GM23338 (cell line): ENCODE measurements at regions not wholly inside any gene's neighbourhood (a gene's known extent, or its start where the extent isn't known, plus 50 kb on each side); places are given as distances from the start of the nearest gene placed in this dataset.

ENCODE experiments used
- ATAC-seq: fragments of 200-7000 bp; cut with Tn5 transposase; 3 replicates; pipeline ENCODE4 v1.9.1; 2020
- DNase-seq: peaks from one replicate; pipeline ENCODE4 v3.0.0-alpha.2; 2015; ENCODE audit warnings: low spot score
- H2AFZ ChIP-seq: fragments of 200-600 bp; sonication (generic); 2 replicates; pipeline ENCODE4 v1.8.0; 2016; ENCODE audit warnings: antibody characterized with exemption, mild to moderate bottlenecking, moderate library complexity
- H3F3A ChIP-seq: fragments of 200-600 bp; sonication (generic); replicated peaks from 2 replicates; pipeline ENCODE4 v1.8.0; 2017; ENCODE audit warnings: antibody characterized with exemption, mixed run types, low read depth
- H3K27ac ChIP-seq: fragments of 200-600 bp; sonication (generic); 2 replicates; pipeline ENCODE4 v1.6.1; 2016; ENCODE audit warnings: low read depth
- H3K27me3 ChIP-seq: fragments of 200-600 bp; sonication (generic); 2 replicates; pipeline ENCODE4 v1.8.0; 2016; ENCODE audit warnings: mild to moderate bottlenecking, mixed run types, moderate library complexity; ENCODE audit not compliant: insufficient read depth
- H3K36me3 ChIP-seq: fragments of 200-600 bp; sonication (generic); 2 replicates; pipeline ENCODE4 v1.8.0; 2016; ENCODE audit warnings: mild to moderate bottlenecking; ENCODE audit not compliant: insufficient read depth
- H3K4me1 ChIP-seq: fragments of 200-600 bp; sonication (generic); 2 replicates; pipeline ENCODE4 v1.8.0; 2016; ENCODE audit warnings: mild to moderate bottlenecking, moderate library complexity; ENCODE audit not compliant: insufficient read depth
- H3K4me2 ChIP-seq: fragments of 200-600 bp; sonication (generic); 2 replicates; pipeline ENCODE4 v1.7.1; 2017; ENCODE audit warnings: mixed run types
- H3K4me3 ChIP-seq: fragments of 200-600 bp; sonication (generic); 2 replicates; pipeline ENCODE4 v1.6.1; 2016; ENCODE audit warnings: mixed run types
- H3K79me2 ChIP-seq: fragments of 200-600 bp; sonication (generic); replicated peaks from 2 replicates; pipeline ENCODE4 v1.8.0; 2017; ENCODE audit warnings: mild to moderate bottlenecking; ENCODE audit not compliant: insufficient read depth
- H3K9me2 ChIP-seq: fragments of 200-600 bp; sonication (generic); 2 replicates; pipeline ENCODE4 v1.8.0; 2017; ENCODE audit not compliant: insufficient read depth
- H4K20me1 ChIP-seq: fragments of 200-600 bp; sonication (generic); replicated peaks from 2 replicates; pipeline ENCODE4 v1.8.0; 2017; ENCODE audit warnings: mild to moderate bottlenecking; ENCODE audit not compliant: insufficient read depth
- H3K27ac Mint-ChIP-seq: 2 replicates; pipeline ENCODE4 v1.8.0; 2020; ENCODE audit warnings: inconsistent platforms, mild to moderate bottlenecking, moderate library complexity, mixed read lengths
- H3K27me3 Mint-ChIP-seq: 3 replicates; pipeline ENCODE4 v1.8.0; 2022; ENCODE audit warnings: low read depth, mild to moderate bottlenecking, moderate library complexity, mixed read lengths, inconsistent platforms; ENCODE audit not compliant: insufficient read depth, poor library complexity
- H3K36me3 Mint-ChIP-seq: 3 replicates; pipeline ENCODE4 v1.8.0; 2021; ENCODE audit warnings: low read depth, mild to moderate bottlenecking, inconsistent platforms, moderate library complexity, mixed read lengths
- H3K4me1 Mint-ChIP-seq: 3 replicates; pipeline ENCODE4 v1.8.0; 2020; ENCODE audit warnings: mild to moderate bottlenecking, inconsistent platforms, mixed read lengths
- H3K4me3 Mint-ChIP-seq: 3 replicates; pipeline ENCODE4 v1.8.0; 2021; ENCODE audit warnings: moderate library complexity, mild to moderate bottlenecking, inconsistent platforms, mixed read lengths
- H3K9me3 Mint-ChIP-seq: 3 replicates; pipeline ENCODE4 v1.8.0; 2020; ENCODE audit warnings: moderate library complexity, mild to moderate bottlenecking, inconsistent platforms, mixed read lengths
- CREB1 ChIP-seq: fragments of 250-450 bp; sonication (Bioruptor Pico); IDR thresholded peaks from 2 replicates; pipeline ENCODE4 v1.5.0; 2020; ENCODE audit warnings: low read depth, mild to moderate bottlenecking, moderate library complexity
- CTCF ChIP-seq, 2 experiments: fragments of 200-600 bp in 1 of 2; sonication (generic) in 1 of 2; conservative IDR thresholded peaks; 2 replicates each; pipeline versions ENCODE4 v1.5.1 to v1.6.1; 2016 to 2017; ENCODE audit warnings: antibody characterized with exemption in 2 of 2, low read depth in 2 of 2, mild to moderate bottlenecking in 2 of 2, moderate library complexity in 1 of 2
- ETS1 ChIP-seq: IDR thresholded peaks from 2 replicates; pipeline ENCODE4 v1.6.1; 2016; ENCODE audit warnings: antibody characterized with exemption
- EZH2 ChIP-seq: fragments of 200-600 bp; sonication (generic); IDR thresholded peaks from one replicate; pipeline ENCODE4 v1.8.0; 2017; ENCODE audit warnings: antibody characterized with exemption, mild to moderate bottlenecking, low read depth; ENCODE audit not compliant: unreplicated experiment
- EZH2phosphoT487 ChIP-seq: fragments of 200-600 bp; sonication (generic); IDR thresholded peaks from one replicate; pipeline ENCODE4 v1.8.1; 2018; ENCODE audit warnings: antibody characterized with exemption; ENCODE audit not compliant: unreplicated experiment
- JUNB ChIP-seq: IDR thresholded peaks from one replicate; pipeline ENCODE4 v1.6.1; 2016; ENCODE audit warnings: antibody characterized with exemption; ENCODE audit not compliant: unreplicated experiment
- NANOG ChIP-seq: IDR thresholded peaks from 2 replicates; pipeline ENCODE4 v1.6.1; 2016; ENCODE audit warnings: antibody characterized with exemption, borderline replicate concordance
- POLR2AphosphoS5 ChIP-seq: IDR thresholded peaks from 2 replicates; pipeline ENCODE4 v1.6.1; 2016; ENCODE audit warnings: antibody characterized with exemption, low read depth
- REST ChIP-seq: IDR thresholded peaks from one replicate; pipeline ENCODE4 v1.6.1; 2018; ENCODE audit warnings: antibody characterized with exemption; ENCODE audit not compliant: unreplicated experiment
- STAT1 ChIP-seq: IDR thresholded peaks from one replicate; pipeline ENCODE4 v1.6.1; 2016; ENCODE audit warnings: antibody characterized with exemption; ENCODE audit not compliant: unreplicated experiment
- ZNF114 ChIP-seq: fragments of 250-450 bp; sonication (Bioruptor Pico); IDR thresholded peaks from 2 replicates; pipeline ENCODE4 v1.5.0; 2020; ENCODE audit warnings: mild to moderate bottlenecking, moderate library complexity
- ZNF331 ChIP-seq: fragments of 250-450 bp; sonication (Bioruptor Pico); IDR thresholded peaks from 2 replicates; pipeline ENCODE4 v1.5.0; 2020; ENCODE audit warnings: low read depth, mild to moderate bottlenecking, moderate library complexity
- ZNF462 ChIP-seq: fragments of 250-450 bp; sonication (Bioruptor Pico); IDR thresholded peaks from 2 replicates; pipeline ENCODE4 v1.5.0; 2020; ENCODE audit warnings: mild to moderate bottlenecking, moderate library complexity

- no peaks in the 10 kb centered on the region for H3K9me3 Mint-ChIP-seq
- peaks cover 2% of the 10 kb centered on the region for H3K27me3 Mint-ChIP-seq
- Histone ChIP-seq H3K27ac (no peak overlapping the region), H3K9me2 (peaks cover 10% of the 10 kb centered on the region; the same call in 1 of the 2 replicates), H3K4me2 (no peak overlapping the region), H3F3A (no peaks in the 10 kb centered on the region), H4K20me1 (no peaks in the 10 kb centered on the region), H3K79me2 (no peaks in the 10 kb centered on the region), H3K36me3 (no peaks in the 10 kb centered on the region), H3K4me1 (no peaks in the 10 kb centered on the region), H3K27me3 (no peaks in the 10 kb centered on the region), H2AFZ (no peak overlapping the region), H3K4me3 (no peak overlapping the region)
- no peaks in the 10 kb centered on the region for H3K36me3 Mint-ChIP-seq
- ATAC-seq, result no peak
- peaks cover 14% of the 10 kb centered on the region for H3K4me1 Mint-ChIP-seq
- no peak overlapping the region for H3K27ac Mint-ChIP-seq
- DNase-seq, result no peak
- TF ChIP-seq NANOG, result no peak
- no peak for TF ChIP-seq EZH2phosphoT487
- TF ChIP-seq JUNB, result no peak
- TF ChIP-seq EZH2, result no peak
- TF ChIP-seq ZNF331, result no peak
- no peak for TF ChIP-seq ZNF462 (CRISPR knock-in tag)
- no peak for TF ChIP-seq ETS1
- TF ChIP-seq CREB1, result no peak
- TF ChIP-seq ZNF114 (CRISPR knock-in tag), result no peak
- no peak for TF ChIP-seq REST
- no peak for TF ChIP-seq STAT1
- no peak for TF ChIP-seq CTCF (conservative IDR thresholded peaks at IDR 0.05; ENCODE audit: low read depth in 2 of 2)
- TF ChIP-seq POLR2AphosphoS5, result no peak
- H3K4me3 Mint-ChIP-seq, result no peak overlapping the region
Measured at GRCh38 chr2:12637754-12638153, 79.0 kb upstream of the TRIB2 start.
